NCI-H1092 treated with DMSO at 0.1 percent for 48 hours (cell line): ENCODE measurements at regions not wholly inside any gene's neighbourhood (a gene's known extent, or its start where the extent isn't known, plus 50 kb on each side); places are given as distances from the start of the nearest gene placed in this dataset.

Source experiments
- DNase-seq: peaks from one replicate; lab custom pipeline; 2025; lab: John Stamatoyannopoulos, UW

- no peak for DNase-seq
These were observed 65.1 kb downstream of the SLC4A3 start for GRCh38 chr2:219692521-219692920.

- DNase-seq: no peak
These were observed 67.8 kb downstream of the SLC4A3 start for GRCh38 chr2:219695145-219695709.

DNA sequence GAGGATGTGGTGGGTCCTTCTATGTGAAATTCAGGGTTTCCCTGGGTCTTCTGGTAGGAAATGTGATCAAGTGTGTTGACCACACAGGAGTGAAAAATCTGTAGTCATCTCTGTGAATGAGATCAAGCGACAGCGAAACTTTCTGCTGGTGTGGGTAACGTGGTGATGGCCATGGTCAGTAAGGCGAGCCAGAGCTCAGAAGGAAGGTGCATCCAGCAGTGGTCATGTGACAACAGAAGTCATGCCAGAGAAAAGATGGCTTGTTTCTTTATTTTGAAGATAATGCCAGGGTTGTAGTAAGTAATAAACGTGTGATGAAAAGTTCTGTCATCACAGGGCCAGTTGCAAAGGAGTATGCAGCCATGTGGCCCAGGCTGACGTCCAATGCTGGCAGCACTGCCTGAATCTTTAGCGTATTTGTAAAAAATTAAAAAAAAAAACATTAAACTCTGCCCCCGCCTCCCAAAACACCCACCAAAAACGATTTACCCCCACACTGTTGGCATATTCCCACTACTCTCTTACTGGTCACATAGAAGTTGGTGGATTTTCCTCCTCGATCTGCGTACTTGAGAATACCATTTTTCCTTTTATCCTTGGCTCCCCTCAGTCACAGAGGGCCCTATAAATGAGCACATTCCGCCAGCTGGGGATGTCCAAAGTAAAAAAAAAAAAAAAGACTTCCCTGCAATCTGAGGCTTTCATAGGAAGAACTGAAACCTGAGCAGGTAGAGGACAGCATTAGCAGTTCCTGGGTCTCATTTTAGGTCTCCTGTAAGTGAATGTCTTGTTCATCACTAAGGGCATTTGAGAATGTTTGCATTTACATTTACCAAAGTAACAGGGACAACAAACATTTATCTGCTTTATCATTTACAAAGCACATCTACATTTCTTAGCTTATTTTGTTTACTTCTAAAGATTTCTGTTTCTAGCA lies 70.6 kb downstream of the SLC4A3 start:
- DNase-seq: no peak

- no peak for DNase-seq
These were observed 71.5 kb downstream of the SLC4A3 start for GRCh38 chr2:219698748-219699439.

DNA sequence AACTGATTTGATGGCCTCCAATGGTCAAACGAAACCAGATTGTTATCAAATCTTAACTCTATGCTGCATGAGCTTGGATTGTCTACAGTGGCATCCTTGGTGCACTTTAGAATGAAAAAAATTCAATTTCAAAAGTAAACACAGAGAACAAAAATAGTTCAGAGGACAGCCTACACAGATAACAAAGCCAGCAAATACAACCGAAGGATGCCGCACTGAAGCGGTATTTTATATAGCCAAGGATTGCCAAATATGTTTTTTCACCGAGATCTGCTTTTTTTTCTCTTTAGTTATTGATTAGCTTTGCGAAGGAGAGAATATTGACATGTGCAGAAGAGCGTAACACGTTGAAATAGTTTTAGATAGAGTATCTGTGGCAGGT lies 72.0 kb downstream of the SLC4A3 start:
- DNase-seq: no peak

DNA sequence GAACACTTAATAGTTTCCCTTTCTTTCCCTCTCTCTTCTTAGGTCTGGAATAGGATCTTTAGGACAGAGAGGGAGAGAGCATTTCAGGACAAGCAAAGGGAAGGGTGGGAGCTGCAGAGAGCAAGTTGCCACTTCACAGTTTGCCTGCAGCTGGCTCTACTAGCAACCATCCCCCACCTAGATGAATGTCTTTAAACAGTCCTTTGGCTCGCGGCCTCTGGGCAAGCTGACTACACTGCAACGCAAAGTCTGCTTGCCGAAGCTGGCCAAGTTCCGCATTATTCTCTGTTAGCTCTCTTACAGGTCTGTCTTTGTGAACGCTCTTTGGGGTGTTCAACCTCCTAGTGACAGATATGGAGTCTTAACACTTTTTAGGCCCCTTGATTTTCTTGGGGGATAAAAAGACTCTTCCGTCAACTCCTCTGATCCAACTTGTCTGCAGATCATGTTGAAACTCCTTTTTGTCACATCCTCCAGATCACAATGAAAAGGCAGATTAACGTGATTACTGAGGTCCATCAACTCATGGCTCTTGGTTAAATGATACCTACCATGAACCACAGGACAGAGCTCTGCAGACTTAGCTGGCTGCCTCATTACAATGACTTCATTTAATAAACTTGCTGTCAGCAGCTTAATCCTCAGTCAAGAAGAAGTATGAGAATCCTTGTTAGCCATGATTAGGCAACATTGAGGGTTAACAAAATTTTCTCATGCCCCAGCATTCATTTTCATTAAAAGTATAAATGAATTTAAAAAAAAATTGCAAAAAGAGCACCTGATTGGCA lies 74.6 kb downstream of the SLC4A3 start:
- DNase-seq: no peak

- no peak for DNase-seq
These were observed 75.5 kb downstream of the SLC4A3 start for GRCh38 chr2:219702796-219703545.

DNA sequence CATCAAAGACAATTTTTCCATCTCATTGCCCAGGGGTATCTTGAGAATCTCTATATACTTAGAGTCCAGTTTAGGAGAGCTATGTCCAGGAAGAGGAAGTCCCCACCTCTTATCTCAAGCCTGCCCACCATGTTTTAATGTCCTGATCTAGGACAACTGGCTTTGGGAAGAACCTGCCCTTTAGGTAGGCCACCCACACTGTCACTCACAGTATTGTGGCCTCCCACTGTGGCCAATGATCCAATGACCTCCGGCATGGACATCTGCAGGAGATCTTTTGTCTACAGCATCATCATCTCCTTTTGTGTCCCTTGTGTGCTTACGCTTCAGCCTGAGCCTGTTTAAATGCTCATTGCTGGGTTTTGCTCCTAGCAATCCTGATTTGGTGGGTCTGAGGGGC lies 77.4 kb downstream of the SLC4A3 start:
- DNase-seq: no peak

DNA sequence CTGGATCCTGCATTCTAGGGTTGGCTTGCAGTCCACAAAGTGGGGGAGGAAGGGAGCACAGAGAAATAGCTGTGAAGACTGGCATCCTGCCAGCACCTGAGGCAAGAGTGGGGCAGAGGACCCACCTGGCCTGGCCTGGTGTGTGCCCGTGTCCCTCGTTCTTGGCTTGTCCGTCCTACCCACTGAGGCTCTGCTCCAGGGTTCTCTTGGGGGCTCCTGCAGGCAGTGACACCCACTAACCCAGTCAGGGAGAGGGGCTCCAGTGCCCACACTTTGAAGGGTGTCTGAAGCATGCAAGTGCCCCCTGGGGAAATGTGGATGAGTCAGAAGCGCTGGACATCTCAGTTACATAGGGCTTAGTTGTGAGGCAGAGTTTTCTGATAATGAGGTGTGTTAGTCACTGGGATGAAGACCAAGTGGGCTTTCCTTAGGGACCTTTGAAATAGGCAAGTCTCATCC lies 79.4 kb downstream of the SLC4A3 start:
- no peak for DNase-seq

DNA sequence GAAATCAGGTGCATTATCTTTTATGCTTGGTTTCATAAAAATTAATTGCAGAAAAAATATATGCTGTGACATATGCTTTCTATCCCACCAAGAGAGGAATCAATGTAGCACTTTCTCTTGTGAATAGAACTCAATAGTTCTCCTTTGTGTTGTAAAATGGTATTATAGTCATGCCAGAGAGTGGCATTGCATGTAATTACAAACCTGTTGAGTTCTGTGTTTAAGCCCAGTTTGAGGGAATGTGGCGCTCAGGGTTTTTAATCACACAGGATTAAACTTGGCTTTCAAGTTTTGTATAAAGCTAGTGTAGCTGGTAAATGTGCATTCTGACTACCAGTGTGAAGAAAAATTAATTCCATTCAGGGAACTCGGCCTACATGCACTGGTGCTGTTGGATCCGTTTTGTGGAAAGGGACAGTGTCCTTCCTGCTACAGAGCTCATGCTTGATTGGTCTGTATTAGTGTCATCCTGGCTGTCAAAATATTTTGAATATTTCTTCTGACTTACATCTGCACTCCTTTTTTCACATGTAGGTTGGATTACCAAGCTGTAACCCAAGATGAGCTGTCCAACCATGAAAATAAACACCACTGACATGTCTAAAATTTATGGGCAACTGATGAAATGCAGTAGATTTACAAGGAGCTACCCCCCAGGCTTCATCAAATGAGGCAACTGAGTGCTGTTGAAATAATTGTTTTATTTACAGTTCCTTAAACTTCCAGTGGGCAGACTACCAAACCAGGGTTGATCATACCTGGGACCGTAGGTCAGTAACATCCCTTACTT lies 80.3 kb downstream of the SLC4A3 start:
- DNase-seq: no peak

DNA sequence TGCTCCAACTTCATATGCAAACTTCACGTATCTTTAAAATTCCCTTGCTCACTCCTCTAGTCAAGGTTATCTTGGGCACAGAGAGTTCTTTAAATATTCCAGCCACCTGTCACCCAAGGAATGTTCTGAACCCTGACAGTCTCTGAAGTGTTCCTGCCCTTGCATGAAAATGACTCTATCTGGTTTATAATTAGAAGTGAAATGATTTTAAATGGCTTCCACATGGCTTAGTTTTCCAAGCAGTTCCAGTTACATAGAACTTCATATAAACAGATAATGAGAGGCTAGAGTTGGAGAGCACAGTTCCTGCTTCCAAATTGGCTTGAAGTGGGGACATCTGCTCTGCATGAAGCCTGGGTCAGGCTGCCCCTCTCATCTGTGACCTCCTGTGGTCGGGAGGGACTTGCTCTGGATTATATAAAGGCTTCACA lies 81.9 kb downstream of the SLC4A3 start:
- no peak for DNase-seq

DNA sequence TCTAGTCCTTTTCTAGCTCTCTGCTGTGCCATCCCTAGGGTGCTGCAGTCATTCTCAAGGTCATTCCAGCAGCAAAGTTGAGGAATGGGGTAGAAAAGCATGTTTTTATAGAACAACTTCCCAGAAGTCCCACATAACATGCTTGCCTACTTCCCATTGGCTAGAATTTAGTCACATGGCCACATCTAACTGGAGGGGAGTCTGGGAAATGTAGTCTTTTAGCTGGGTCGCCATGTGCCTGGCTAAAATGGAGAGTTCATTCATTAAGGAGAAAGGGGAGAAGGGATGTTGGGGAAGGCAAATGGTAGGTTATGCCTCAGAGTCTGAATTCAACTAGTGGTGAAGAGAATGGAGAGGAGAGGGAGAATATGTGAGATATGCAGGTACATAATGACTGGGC lies 85.7 kb downstream of the SLC4A3 start:
- no peak for DNase-seq

DNA sequence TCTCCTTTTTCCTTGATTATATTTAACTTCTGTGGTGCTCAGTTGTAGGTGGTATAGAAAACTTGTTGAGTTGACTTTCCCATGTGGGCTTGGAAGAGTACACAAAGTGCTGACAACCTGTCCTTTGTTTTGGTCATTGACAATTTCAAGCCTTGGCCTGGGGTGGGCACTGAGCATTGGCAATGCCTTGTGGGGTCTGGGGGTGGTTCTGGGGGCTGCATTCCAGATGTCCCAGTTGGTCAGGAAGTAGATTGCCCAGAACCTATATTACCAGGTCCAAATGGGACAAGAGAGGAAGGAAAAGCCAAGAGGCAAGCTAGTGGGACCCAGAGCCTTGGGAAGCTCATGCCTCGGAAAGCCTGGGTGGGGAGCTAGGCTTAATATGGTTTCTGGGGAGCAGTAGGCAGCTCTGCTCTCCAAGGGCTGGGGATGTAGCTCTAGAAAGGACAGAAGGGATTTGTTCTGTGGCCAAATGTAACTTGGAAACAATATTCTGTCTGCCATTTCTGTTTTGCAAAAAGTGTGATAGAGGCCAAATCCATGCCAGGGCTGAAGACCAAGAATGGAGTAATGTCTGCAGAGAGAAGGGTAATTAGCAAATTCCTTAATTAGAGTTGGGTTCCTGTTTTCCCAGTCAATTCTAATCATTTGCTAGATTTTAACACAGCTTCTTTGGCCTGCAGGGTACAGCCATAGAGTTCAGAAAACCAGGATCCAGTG lies 87.4 kb downstream of the SLC4A3 start:
- no peak for DNase-seq

DNA sequence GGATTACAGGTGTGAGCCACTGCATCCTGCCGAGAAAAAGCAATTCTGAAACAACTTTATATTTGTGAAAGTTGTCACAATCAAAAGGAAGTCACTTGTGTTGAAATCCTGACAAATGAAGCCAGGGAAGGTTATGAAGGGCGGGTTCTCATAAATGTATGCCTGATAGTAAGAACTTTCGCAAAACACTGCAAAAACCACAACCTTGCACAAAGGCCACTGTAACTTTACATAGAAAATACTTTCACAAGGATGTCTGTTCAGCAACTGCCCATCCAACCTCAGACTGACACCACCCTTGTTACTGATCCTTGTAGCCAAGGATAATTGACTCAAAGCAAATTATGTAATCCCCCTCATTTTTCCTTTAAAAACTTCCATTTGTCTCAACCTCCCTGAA lies 90.6 kb downstream of the SLC4A3 start:
- no peak for DNase-seq

DNA sequence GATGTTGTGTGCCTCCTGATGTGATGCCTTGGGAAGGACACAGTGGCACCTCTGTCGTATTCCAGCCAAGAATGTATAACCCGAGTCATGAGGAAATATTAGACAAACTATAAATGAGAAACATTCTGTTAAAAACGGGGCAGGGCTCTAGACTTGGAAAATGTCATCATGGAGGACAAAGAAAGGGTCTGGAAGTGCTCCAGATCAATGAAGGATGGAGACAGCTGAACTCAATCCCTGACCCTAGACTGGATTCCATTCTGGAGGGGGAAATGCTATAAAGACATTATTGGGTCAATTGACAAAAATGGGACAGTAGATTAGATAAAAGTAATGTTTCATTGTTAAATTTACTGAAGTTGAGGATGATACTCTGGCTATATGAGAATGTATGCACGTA lies 92.1 kb downstream of the SLC4A3 start:
- no peak for DNase-seq

DNA sequence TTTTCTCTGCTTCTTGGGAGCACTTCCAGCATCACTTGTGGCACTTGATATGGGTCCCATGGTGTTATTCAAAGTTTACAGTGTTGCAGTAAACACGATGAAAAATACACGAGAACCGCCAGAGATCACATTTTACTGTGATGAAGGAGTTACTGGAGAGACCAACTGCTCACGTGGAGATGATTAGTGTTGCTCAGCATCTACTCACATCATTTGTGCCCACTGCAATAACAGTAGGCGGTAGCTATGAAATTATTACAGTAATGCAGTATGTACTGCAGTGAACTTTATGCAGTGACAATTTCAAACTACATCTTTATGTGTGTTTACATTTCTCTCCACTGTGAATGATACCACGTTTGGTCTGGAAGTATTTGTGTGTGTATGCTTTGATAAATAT lies 93.5 kb downstream of the SLC4A3 start:
- DNase-seq: no peak

GRCh38 chr2:219722276-219722879 lies 94.9 kb downstream of the SLC4A3 start:
- no peak for DNase-seq

GRCh38 chr2:219723311-219723710 lies 95.9 kb downstream of the SLC4A3 start:
- DNase-seq: no peak

DNA sequence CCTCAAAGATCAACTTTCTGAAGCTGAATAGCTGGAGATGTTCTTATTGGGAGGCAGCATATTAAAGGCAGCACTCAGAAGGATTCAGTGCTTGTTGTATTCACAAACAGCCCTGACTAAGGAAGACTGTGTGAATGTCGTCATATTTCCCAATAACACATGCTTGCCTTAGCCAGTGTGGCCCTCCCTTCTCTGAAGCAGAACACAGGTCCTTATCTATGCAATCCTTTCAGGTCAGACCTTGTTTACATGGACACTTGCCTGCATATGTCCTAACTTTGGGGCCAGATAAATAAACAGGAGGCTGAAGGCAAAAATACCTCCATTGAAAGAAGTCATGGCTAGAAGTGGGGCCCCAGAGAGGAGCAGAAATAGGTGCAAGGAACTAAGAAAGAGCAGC lies 97.2 kb downstream of the SLC4A3 start:
- DNase-seq: no peak
